HG02943 (cell line): ENCODE measurements at regions not wholly inside any gene's neighbourhood (a gene's known extent, or its start where the extent isn't known, plus 50 kb on each side); places are given as distances from the start of the nearest gene placed in this dataset.

ENCODE experiments used
- ATAC-seq: cut with Tn5 transposase; IDR thresholded peaks from one replicate; pipeline ENCODE4 v1.9.1; 2021; ENCODE audit warnings: mild to moderate bottlenecking, low read depth, moderate library complexity; ENCODE audit not compliant: unreplicated experiment

- ATAC-seq: no peak
Measured at GRCh38 chr6:56297022-56297989, 49.9 kb upstream of the COL21A1 start.
